IMR-90 (cell line): ENCODE measurements at regions not wholly inside any gene's neighbourhood (a gene's known extent, or its start where the extent isn't known, plus 50 kb on each side); places are given as distances from the start of the nearest gene placed in this dataset.

Experiments
- ATAC-seq: fragments of 200-7000 bp; cut with Tn5 transposase; 2 replicates; pipeline ENCODE4 v1.9.1; 2020; ENCODE audit warnings: low read depth, mild to moderate bottlenecking, moderate library complexity
- BruUV-seq: library from RNA; stranded (reverse); fragments of 400-500 nt; replicated peaks from 2 replicates; lab custom pipeline; 2021; lab: Mats Ljungman, UMichigan
- CTCF ChIA-PET: fragments of 300-600 bp; formaldehyde crosslinking; extraction: SDS; loops from one replicate; lab custom pipeline; 2021; ENCODE audit warnings: antibody characterized with exemption; lab: Yijun Ruan, JAX
- POLR2A ChIA-PET: fragments of 300-600 bp; sonication (Branson Sonifier 250); formaldehyde crosslinking; loops from one replicate; lab custom pipeline; 2022; ENCODE audit warnings: antibody characterized with exemption; ENCODE audit not compliant: unreplicated experiment; lab: Charles Lee
- DNase-seq: peaks from one replicate; pipeline ENCODE4 v3.0.0; 2013
- H2AFZ ChIP-seq: replicated peaks from 2 replicates; pipeline ENCODE3; 2013; ENCODE audit warnings: low read length, mild to moderate bottlenecking; ENCODE audit not compliant: poor library complexity
- H2AK5ac ChIP-seq: 2 replicates; pipeline ENCODE4 v1.6.1; 2013; ENCODE audit warnings: low read depth, low read length, inconsistent platforms
- H2AK9ac ChIP-seq: replicated peaks from 2 replicates; pipeline ENCODE3; 2013; ENCODE audit warnings: mild to moderate bottlenecking, low read depth, low read length, moderate library complexity; ENCODE audit not compliant: poor library complexity
- H2BK120ac ChIP-seq: 2 replicates; pipeline ENCODE4 v1.6.1; 2013; ENCODE audit warnings: low read depth, low read length, inconsistent platforms
- H2BK15ac ChIP-seq: 3 replicates; pipeline ENCODE4 v1.6.1; 2013; ENCODE audit warnings: low read depth, low read length, inconsistent platforms
- H2BK20ac ChIP-seq: 2 replicates; pipeline ENCODE4 v1.6.1; 2013; ENCODE audit warnings: low read depth, mild to moderate bottlenecking, inconsistent platforms, low read length, moderate library complexity
- H2BK5ac ChIP-seq: 2 replicates; pipeline ENCODE4 v1.6.1; 2013; ENCODE audit warnings: mild to moderate bottlenecking, low read depth, low read length, inconsistent platforms; ENCODE audit not compliant: poor library complexity, severe bottlenecking
- H3K14ac ChIP-seq: replicated peaks from 2 replicates; pipeline ENCODE4 v1.6.1; 2013; ENCODE audit warnings: low read depth, low read length, inconsistent platforms
- H3K18ac ChIP-seq: 2 replicates; pipeline ENCODE4 v1.6.1; 2013; ENCODE audit warnings: low read depth, low read length, control low read depth
- H3K23ac ChIP-seq: 2 replicates; pipeline ENCODE4 v1.6.1; 2013; ENCODE audit warnings: low read depth, low read length, inconsistent platforms
- H3K27ac ChIP-seq: 2 replicates; pipeline ENCODE4 v1.5.1; 2013; ENCODE audit warnings: mild to moderate bottlenecking, control low read depth, low read length; ENCODE audit not compliant: insufficient read depth
- H3K27me3 ChIP-seq: 2 replicates; pipeline ENCODE4 v1.6.1; 2013; ENCODE audit warnings: low read length; ENCODE audit not compliant: control insufficient read depth, insufficient read depth
- H3K36me3 ChIP-seq: 2 replicates; pipeline ENCODE4 v1.6.1; 2013; ENCODE audit warnings: low read length, mixed read lengths; ENCODE audit not compliant: control insufficient read depth, insufficient read depth
- H3K4ac ChIP-seq: 2 replicates; pipeline ENCODE4 v1.6.1; 2013; ENCODE audit warnings: low read depth, low read length, inconsistent platforms
- H3K4me1 ChIP-seq: 2 replicates; pipeline ENCODE4 v1.6.1; 2013; ENCODE audit warnings: low read length, mixed read lengths; ENCODE audit not compliant: control insufficient read depth, insufficient read depth
- H3K4me2 ChIP-seq: 2 replicates; pipeline ENCODE4 v1.6.1; 2013; ENCODE audit warnings: low read depth, mild to moderate bottlenecking, control low read depth, low read length, moderate library complexity
- H3K4me3 ChIP-seq: 2 replicates; pipeline ENCODE4 v1.5.1; 2013; ENCODE audit warnings: low read depth, mild to moderate bottlenecking, control low read depth, low read length, moderate library complexity; ENCODE audit not compliant: insufficient read depth
- H3K56ac ChIP-seq: 2 replicates; pipeline ENCODE4 v1.6.1; 2013; ENCODE audit warnings: low read length, inconsistent platforms; ENCODE audit not compliant: insufficient read depth; ENCODE audit errors: extremely low read depth
- H3K79me1 ChIP-seq, 2 experiments: 2 replicates each; pipeline ENCODE4 v1.6.1; 2013; ENCODE audit warnings: low read length in 2 of 2, inconsistent platforms in 1 of 2, low read depth in 1 of 2
- H3K9ac ChIP-seq: 2 replicates; pipeline ENCODE4 v1.6.1; 2013; ENCODE audit warnings: low read depth, low read length, control low read depth
- H3K9me1 ChIP-seq: 2 replicates; pipeline ENCODE4 v1.6.1; 2013; ENCODE audit warnings: low read length, inconsistent platforms; ENCODE audit not compliant: insufficient read depth
- H3K9me3 ChIP-seq: 2 replicates; pipeline ENCODE4 v1.6.1; 2013; ENCODE audit warnings: low read length; ENCODE audit not compliant: control insufficient read depth, insufficient read depth
- H4K20me1 ChIP-seq: 2 replicates; pipeline ENCODE4 v1.6.1; 2013; ENCODE audit warnings: low read length, inconsistent platforms; ENCODE audit not compliant: insufficient read depth
- H4K5ac ChIP-seq: 2 replicates; pipeline ENCODE4 v1.6.1; 2013; ENCODE audit warnings: mild to moderate bottlenecking, low read depth, low read length, control low read depth
- H4K8ac ChIP-seq, 2 experiments: 2 replicates each; pipeline ENCODE4 v1.6.1; 2013; ENCODE audit warnings: low read depth in 2 of 2, low read length in 2 of 2, control low read depth in 1 of 2, inconsistent platforms in 1 of 2
- H4K91ac ChIP-seq: 2 replicates; pipeline ENCODE4 v1.6.1; 2013; ENCODE audit warnings: low read depth, low read length, inconsistent platforms; ENCODE audit not compliant: insufficient read depth
- BHLHE40 ChIP-seq: fragments of 150-350 bp; IDR thresholded peaks from 2 replicates; pipeline ENCODE4 v1.6.1; 2016; ENCODE audit warnings: mild to moderate bottlenecking, low read depth, low read length
- CEBPB ChIP-seq: IDR thresholded peaks from 2 replicates; pipeline ENCODE4 v1.6.1; 2012; ENCODE audit warnings: low read depth, low read length, improper control_type of control experiment
- CHD1 ChIP-seq: IDR thresholded peaks from 2 replicates; pipeline ENCODE4 v1.6.1; 2012; ENCODE audit warnings: low read depth, low read length, improper control_type of control experiment
- CTCF ChIP-seq: conservative IDR thresholded peaks from 2 replicates; pipeline ENCODE4 v1.5.1; 2012; ENCODE audit warnings: mild to moderate bottlenecking, low read depth, low read length, improper control_type of control experiment
- ELK1 ChIP-seq: fragments of 150-350 bp; IDR thresholded peaks from 2 replicates; pipeline ENCODE4 v1.6.1; 2016; ENCODE audit warnings: low read depth, mild to moderate bottlenecking, low read length, moderate library complexity, borderline replicate concordance
- FOS ChIP-seq: fragments of 150-350 bp; IDR thresholded peaks from 2 replicates; pipeline ENCODE4 v1.6.1; 2016; ENCODE audit warnings: low read depth, low read length
- MAFK ChIP-seq: IDR thresholded peaks from 2 replicates; pipeline ENCODE4 v1.6.1; 2012; ENCODE audit warnings: low read depth, low read length, improper control_type of control experiment
- MAZ ChIP-seq: IDR thresholded peaks from 2 replicates; pipeline ENCODE4 v1.6.1; 2012; ENCODE audit warnings: low read depth, mild to moderate bottlenecking, low read length, improper control_type of control experiment, moderate library complexity, borderline replicate concordance
- MXI1 ChIP-seq: IDR thresholded peaks from 2 replicates; pipeline ENCODE4 v1.6.1; 2012; ENCODE audit warnings: low read depth, mild to moderate bottlenecking, low read length, moderate library complexity, borderline replicate concordance
- NFE2L2 ChIP-seq: fragments of 150-350 bp; IDR thresholded peaks from 2 replicates; pipeline ENCODE4 v1.6.1; 2016; ENCODE audit warnings: low read depth, mild to moderate bottlenecking, low read length
- POLR2A ChIP-seq: IDR thresholded peaks from 2 replicates; pipeline ENCODE4 v1.6.1; 2012; ENCODE audit warnings: mild to moderate bottlenecking, low read depth, low read length
- RAD21 ChIP-seq: IDR thresholded peaks from 2 replicates; pipeline ENCODE4 v1.6.1; 2012; ENCODE audit warnings: low read length, improper control_type of control experiment
- RCOR1 ChIP-seq: IDR thresholded peaks from 2 replicates; pipeline ENCODE4 v1.6.1; 2012; ENCODE audit warnings: mild to moderate bottlenecking, low read length, improper control_type of control experiment; ENCODE audit not compliant: insufficient replicate concordance
- RFX5 ChIP-seq: IDR thresholded peaks from 2 replicates; pipeline ENCODE4 v1.8.0; 2012; ENCODE audit warnings: low read depth, mild to moderate bottlenecking, low read length, moderate library complexity
- SMC3 ChIP-seq: fragments of 150-350 bp; IDR thresholded peaks from 2 replicates; pipeline ENCODE4 v1.6.1; 2016; ENCODE audit warnings: low read depth, mild to moderate bottlenecking, antibody characterized with exemption, low read length, moderate library complexity
- USF2 ChIP-seq: fragments of 150-350 bp; IDR thresholded peaks from 2 replicates; pipeline ENCODE4 v1.6.1; 2017; ENCODE audit warnings: mild to moderate bottlenecking, antibody characterized with exemption, low read length, low read depth
- WGBS, 2 experiments: methylation state at CpG; one replicate each; pipeline versions ENCODE4 v1.1.5 to v1.1.7; 2013; ENCODE audit warnings: missing lambda C conversion rate in 2 of 2; ENCODE audit not compliant: insufficient read length in 1 of 2; ENCODE audit errors: extremely low coverage in 2 of 2; 5-methylcytosine and 5-hydroxymethylcytosine counted together
- dilution Hi-C: fragments of 300-500 bp; cut with HindIII; formaldehyde crosslinking; loops from one replicate; pipeline ENCODE4 v1.14.3; 2018; ENCODE audit warnings: low sequenced_read_pairs; ENCODE audit not compliant: unreplicated experiment
- in situ Hi-C: fragments of 300-500 bp; cut with MboI; formaldehyde crosslinking; loops from 3 replicates; pipeline ENCODE4 v1.14.3; 2019; ENCODE audit warnings: low sequenced_read_pairs, inconsistent platforms, mixed read lengths
- intact Hi-C: fragments of 100-400 bp; cut with micrococcal nuclease; formaldehyde crosslinking; loops from 2 replicates; pipeline ENCODE4 v1.10.0; 2022

GRCh38 chr5:164137095-164137494 is 631.7 kb downstream of the MAT2B start:
- Histone ChIP-seq H2BK15ac (no peak overlapping the region), H3K4me2 (no peak overlapping the region), H3K79me1 (no peaks in the 10 kb centered on the region), H3K9me1 (no peaks in the 10 kb centered on the region), H3K9me3 (peaks cover 5% of the 10 kb centered on the region), H3K27me3 (no peaks in the 10 kb centered on the region), H2AFZ (no peak overlapping the region), H4K8ac (no peak overlapping the region), H4K5ac (no peak overlapping the region), H3K56ac (no peak overlapping the region), H2BK5ac (no peak overlapping the region), H3K9ac (no peak overlapping the region), H4K91ac (no peak overlapping the region), H4K20me1 (no peaks in the 10 kb centered on the region), H2AK5ac (no peak overlapping the region), H3K4me1 (no peaks in the 10 kb centered on the region), H2BK120ac (no peak overlapping the region), H3K23ac (no peak overlapping the region), H3K18ac (no peak overlapping the region), H3K4ac (no peak overlapping the region), H3K4me3 (no peak overlapping the region), H3K14ac (no peak overlapping the region), H2AK9ac (no peak overlapping the region), H3K27ac (no peak overlapping the region), H3K36me3 (no peaks in the 10 kb centered on the region), H2BK20ac (no peak overlapping the region)
- in situ Hi-C loops (no loop called here), intact Hi-C loops (no loop called here), dilution Hi-C loops (no loop called here)
- ChIA-PET CTCF (no interaction called here), POLR2A (no interaction called here)
- DNase-seq (no peak), ATAC-seq (no peak)
- no peak for TF ChIP-seq MAFK
- TF ChIP-seq RFX5 = no peak
- TF ChIP-seq MAZ = no peak
- no peak for TF ChIP-seq ELK1
- no peak for TF ChIP-seq NFE2L2
- TF ChIP-seq CHD1 = no peak
- no peak for TF ChIP-seq POLR2A
- no peak for TF ChIP-seq SMC3
- no peak for TF ChIP-seq RCOR1
- no peak for TF ChIP-seq BHLHE40
- TF ChIP-seq RAD21 = no peak
- no peak for TF ChIP-seq MXI1
- TF ChIP-seq FOS = no peak
- TF ChIP-seq USF2 = no peak
- no peak for TF ChIP-seq CTCF
- no peak for TF ChIP-seq CEBPB
- BruUV-seq = no TSS peak
- WGBS, 2 experiments = 92% methylated on average over 2 of the region's 8 CpGs; no CpG with 5 or more reads in 1 of the 2 experiments
